Stimulated activated CD4-positive, alpha-beta T cell treated with anti-CD3 and anti-CD28 coated beads, Interleukin-15, amount 100 ng/mL, for 24 hours (primary cell): ENCODE measurements at regions not wholly inside any gene's neighbourhood (a gene's known extent, or its start where the extent isn't known, plus 50 kb on each side); places are given as distances from the start of the nearest gene placed in this dataset.
"Not testable (repeated sequence)": the region's sequence is repeated elsewhere in the genome, so short reads cannot be mapped to it uniquely, and the experiment has no call there.

ENCODE experiments used
- DNase-seq: peaks from one replicate; pipeline ENCODE4 v3.0.0-alpha.2; 2020

GRCh38 chr2:4962419-4962818 lies 729.8 kb upstream of the SOX11 start:
- DNase-seq: no peak

- no peak for DNase-seq
Observed at GRCh38 chr2:4963106-4963505, 729.1 kb upstream of the SOX11 start.

- no peak for DNase-seq
Observed at GRCh38 chr2:4964001-4964540, 728.1 kb upstream of the SOX11 start.

GRCh38 chr2:4964579-4964978 lies 727.6 kb upstream of the SOX11 start:
- DNase-seq: no peak

GRCh38 chr2:4965556-4966320 lies 726.4 kb upstream of the SOX11 start:
- DNase-seq: no peak

- DNase-seq: no peak
Observed at GRCh38 chr2:4967206-4967605, 725.0 kb upstream of the SOX11 start.

- no peak for DNase-seq
Observed at GRCh38 chr2:4972472-4972871, 719.7 kb upstream of the SOX11 start.

- no peak for DNase-seq
Observed at GRCh38 chr2:4973354-4973753, 718.8 kb upstream of the SOX11 start.

- no peak for DNase-seq
Observed at GRCh38 chr2:4973973-4974372, 718.2 kb upstream of the SOX11 start.

- no peak for DNase-seq
Observed at GRCh38 chr2:4976407-4976806, 715.8 kb upstream of the SOX11 start.

- no peak for DNase-seq
Observed at GRCh38 chr2:4979111-4979510, 713.1 kb upstream of the SOX11 start.

- DNase-seq: no peak
Observed at GRCh38 chr2:4980995-4981394, 711.2 kb upstream of the SOX11 start.

- DNase-seq: no peak
Observed at GRCh38 chr2:4981802-4982409, 710.3 kb upstream of the SOX11 start.

- not testable (repeated sequence) for DNase-seq
Observed at GRCh38 chr2:4988444-4988843, 703.7 kb upstream of the SOX11 start.

- DNase-seq: no peak
Observed at GRCh38 chr2:4992226-4992625, 700.0 kb upstream of the SOX11 start.

- DNase-seq: no peak
Observed at GRCh38 chr2:4995466-4995865, 696.7 kb upstream of the SOX11 start.

- DNase-seq: no peak
Observed at GRCh38 chr2:5007596-5007995, 684.6 kb upstream of the SOX11 start.

GRCh38 chr2:5019324-5019723 lies 672.9 kb upstream of the SOX11 start:
- DNase-seq: no peak

- DNase-seq: no peak
Observed at GRCh38 chr2:5020116-5020875, 671.9 kb upstream of the SOX11 start.

- DNase-seq: no peak
Observed at GRCh38 chr2:5021136-5021535, 671.0 kb upstream of the SOX11 start.

GRCh38 chr2:5022061-5022460 lies 670.1 kb upstream of the SOX11 start:
- DNase-seq: no peak

- DNase-seq: not testable (repeated sequence)
Observed at GRCh38 chr2:5022708-5023635, 669.2 kb upstream of the SOX11 start.
